C4-2B (cell line): ENCODE measurements at regions not wholly inside any gene's neighbourhood (a gene's known extent, or its start where the extent isn't known, plus 50 kb on each side); places are given as distances from the start of the nearest gene placed in this dataset.

Source experiments
- CTCF ChIP-seq: fragments of 450-650 bp; conservative IDR thresholded peaks from 2 replicates; pipeline ENCODE4 v1.5.1; 2017; ENCODE audit warnings: mild to moderate bottlenecking
- ZFX ChIP-seq: fragments of 450-650 bp; IDR thresholded peaks from 2 replicates; pipeline ENCODE4 v1.6.1; 2017

GRCh38 chr2:83234246-83234645, 1224.8 kb downstream of the SUCLG1 start:
- TF ChIP-seq CTCF (no peak), ZFX (no peak)
